Activated effector memory CD4-positive, alpha-beta T cell treated with anti-CD3 and anti-CD28 coated beads, Interleukin-2, amount 50 U/mL, for 16 hours (primary cell): ENCODE measurements at regions not wholly inside any gene's neighbourhood (a gene's known extent, or its start where the extent isn't known, plus 50 kb on each side); places are given as distances from the start of the nearest gene placed in this dataset.

ENCODE experiments used
- DNase-seq: peaks from one replicate; pipeline ENCODE4 v3.0.0-alpha.2; 2020

GRCh38 chr2:38446906-38447561 is 70.0 kb upstream of the ATL2 start:
- DNase-seq = peak; percentile 9

GRCh38 chr2:38446418-38446817 is 69.3 kb upstream of the ATL2 start:
- DNase-seq = peak; percentile 17

- no peak for DNase-seq
These were observed 67.2 kb upstream of the ATL2 start for GRCh38 chr2:38444247-38444646.

GRCh38 chr2:38442643-38443541 is 65.8 kb upstream of the ATL2 start:
- DNase-seq = no peak

- DNase-seq = peak; percentile 8
These were observed 64.3 kb upstream of the ATL2 start for GRCh38 chr2:38441346-38441745.

GRCh38 chr2:38440655-38441054 is 63.6 kb upstream of the ATL2 start:
- no peak for DNase-seq

- no peak for DNase-seq
These were observed 62.8 kb upstream of the ATL2 start for GRCh38 chr2:38439863-38440262.

- no peak for DNase-seq
These were observed 62.0 kb upstream of the ATL2 start for GRCh38 chr2:38438883-38439612.

GRCh38 chr2:38438133-38438882 is 61.2 kb upstream of the ATL2 start:
- no peak for DNase-seq

GRCh38 chr2:38436227-38436664 is 59.2 kb upstream of the ATL2 start:
- DNase-seq = no peak

GRCh38 chr2:38435775-38436174 is 58.7 kb upstream of the ATL2 start:
- DNase-seq = no peak

- DNase-seq = no peak
These were observed 57.5 kb upstream of the ATL2 start for GRCh38 chr2:38434595-38434994.

GRCh38 chr2:38433607-38433975 is 56.5 kb upstream of the ATL2 start:
- no peak for DNase-seq

- DNase-seq = no peak
These were observed 55.9 kb upstream of the ATL2 start for GRCh38 chr2:38432820-38433606.

- DNase-seq = no peak
These were observed 53.6 kb upstream of the ATL2 start for GRCh38 chr2:38430597-38431207.

- DNase-seq = no peak
These were observed 53.1 kb upstream of the ATL2 start for GRCh38 chr2:38430196-38430595.

- no peak for DNase-seq
These were observed 50.9 kb upstream of the ATL2 start for GRCh38 chr2:38427936-38428335.

- DNase-seq = no peak
These were observed 50.0 kb upstream of the ATL2 start for GRCh38 chr2:38427054-38427453.
